ENCODE measurements at regions not wholly inside any gene's neighbourhood (a gene's known extent, or its start where the extent isn't known, plus 50 kb on each side); places are given as distances from the start of the nearest gene placed in this dataset.
A peak's percentile ranks its signal among the peaks of the same experiment; 100 is the strongest.

DNA sequence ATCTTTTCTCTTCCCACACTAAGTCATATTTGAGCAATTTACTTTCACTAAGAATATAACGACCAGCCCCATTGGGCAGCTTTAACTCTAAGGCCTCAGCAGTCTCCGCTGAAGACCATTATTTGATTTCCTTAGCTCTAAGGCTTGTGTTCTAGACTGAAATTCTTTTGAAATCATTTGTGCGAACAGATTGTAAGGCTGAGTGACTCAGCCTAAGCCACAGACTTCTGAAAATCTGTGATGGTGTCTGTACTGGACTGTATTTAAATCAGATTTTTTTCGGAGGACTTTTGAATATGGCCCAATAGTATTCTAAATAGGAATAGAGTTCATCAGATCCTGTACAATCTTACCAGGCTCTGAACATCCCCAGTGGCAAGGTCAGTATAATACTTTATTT, 150.3 kb upstream of the TECRL start:
- TF ChIP-seq, protein P1, sequence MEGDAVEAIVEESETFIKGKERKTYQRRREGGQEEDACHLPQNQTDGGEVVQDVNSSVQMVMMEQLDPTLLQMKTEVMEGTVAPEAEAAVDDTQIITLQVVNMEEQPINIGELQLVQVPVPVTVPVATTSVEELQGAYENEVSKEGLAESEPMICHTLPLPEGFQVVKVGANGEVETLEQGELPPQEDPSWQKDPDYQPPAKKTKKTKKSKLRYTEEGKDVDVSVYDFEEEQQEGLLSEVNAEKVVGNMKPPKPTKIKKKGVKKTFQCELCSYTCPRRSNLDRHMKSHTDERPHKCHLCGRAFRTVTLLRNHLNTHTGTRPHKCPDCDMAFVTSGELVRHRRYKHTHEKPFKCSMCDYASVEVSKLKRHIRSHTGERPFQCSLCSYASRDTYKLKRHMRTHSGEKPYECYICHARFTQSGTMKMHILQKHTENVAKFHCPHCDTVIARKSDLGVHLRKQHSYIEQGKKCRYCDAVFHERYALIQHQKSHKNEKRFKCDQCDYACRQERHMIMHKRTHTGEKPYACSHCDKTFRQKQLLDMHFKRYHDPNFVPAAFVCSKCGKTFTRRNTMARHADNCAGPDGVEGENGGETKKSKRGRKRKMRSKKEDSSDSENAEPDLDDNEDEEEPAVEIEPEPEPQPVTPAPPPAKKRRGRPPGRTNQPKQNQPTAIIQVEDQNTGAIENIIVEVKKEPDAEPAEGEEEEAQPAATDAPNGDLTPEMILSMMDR (IDR thresholded peaks at IDR 0.05; ENCODE audit: low read depth, low read length), result no peak
- DNase-seq (ENCODE audit: extremely low read depth, low read depth), result no peak

DNA sequence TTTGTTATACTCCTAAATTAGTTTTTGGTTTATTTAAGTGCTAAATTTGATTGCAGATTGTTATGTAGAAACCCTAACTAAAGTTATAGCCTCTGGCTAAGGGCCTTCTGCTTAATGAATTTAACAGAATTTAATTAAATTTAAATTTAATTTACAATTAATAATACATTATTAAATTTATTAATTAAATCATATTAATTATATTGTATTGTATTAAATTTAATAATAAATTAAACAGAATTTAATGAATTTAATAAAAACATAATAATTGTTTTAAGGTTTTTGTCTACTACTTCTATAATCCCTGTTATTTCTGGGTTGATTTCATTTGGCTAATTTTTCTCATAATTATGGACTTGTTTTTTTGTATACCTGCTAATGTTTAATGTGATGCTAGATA, 141.9 kb upstream of the TECRL start:
- DNase-seq (ENCODE audit: extremely low read depth, low read depth), result no peak
- TF ChIP-seq, protein P1 (IDR thresholded peaks at IDR 0.05; ENCODE audit: low read depth, low read length), result no peak

DNA sequence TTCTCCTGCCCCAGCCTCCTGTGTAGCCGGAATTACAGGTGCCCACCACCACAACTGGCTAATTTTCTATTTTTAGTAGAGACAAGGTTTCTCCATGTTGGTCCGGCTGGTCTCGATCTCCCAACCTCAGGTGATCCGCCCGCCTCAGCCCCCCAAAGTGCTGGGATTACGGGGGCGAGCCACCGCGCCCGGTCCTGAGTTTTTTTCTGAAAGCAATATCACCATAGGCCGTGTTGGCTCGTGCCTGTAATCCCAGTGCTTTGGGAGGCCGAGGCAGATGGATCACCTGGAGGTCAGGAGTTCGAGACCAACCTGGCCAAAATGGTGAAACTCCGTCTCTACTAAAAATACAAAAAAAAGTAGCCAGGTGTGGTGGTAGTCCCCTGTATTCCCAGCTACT, 136.3 kb upstream of the TECRL start:
- DNase-seq (ENCODE audit: extremely low read depth, low read depth), result no peak
- TF ChIP-seq, protein P1 (IDR thresholded peaks at IDR 0.05; ENCODE audit: low read depth, low read length), result no peak

DNA sequence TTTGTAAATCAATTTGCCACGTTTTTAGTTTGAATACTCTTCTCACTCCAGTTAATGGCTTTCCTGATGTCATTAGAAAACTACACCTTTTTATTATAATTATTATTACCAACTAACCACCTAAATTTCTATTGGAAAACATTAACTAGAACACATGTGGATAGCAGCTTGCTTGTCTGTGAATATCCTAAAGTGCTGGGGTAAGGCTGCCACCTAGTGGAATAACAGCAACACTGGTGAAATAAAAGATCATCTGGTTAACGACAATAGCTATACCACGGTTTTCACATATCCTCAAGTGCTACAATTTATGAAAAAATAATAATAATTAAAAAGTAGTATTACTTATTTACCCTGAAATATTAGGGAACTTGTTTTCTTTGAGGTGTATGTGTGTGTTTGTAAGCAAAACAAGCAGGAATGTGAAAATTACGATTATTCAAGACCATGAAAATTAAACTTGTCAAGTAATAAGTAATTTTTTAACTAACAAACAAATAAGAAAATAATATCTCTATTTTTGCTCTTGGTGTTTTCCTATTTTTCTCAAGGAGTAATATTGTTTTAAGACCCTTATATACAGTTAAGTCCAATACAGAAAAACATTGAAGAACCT, 130.1 kb upstream of the TECRL start:
- peak; percentile 16 for DNase-seq (ENCODE audit: extremely low read depth, low read depth)
- TF ChIP-seq, protein P1 (IDR thresholded peaks at IDR 0.05; ENCODE audit: low read depth, low read length), result peak; percentile 81

DNA sequence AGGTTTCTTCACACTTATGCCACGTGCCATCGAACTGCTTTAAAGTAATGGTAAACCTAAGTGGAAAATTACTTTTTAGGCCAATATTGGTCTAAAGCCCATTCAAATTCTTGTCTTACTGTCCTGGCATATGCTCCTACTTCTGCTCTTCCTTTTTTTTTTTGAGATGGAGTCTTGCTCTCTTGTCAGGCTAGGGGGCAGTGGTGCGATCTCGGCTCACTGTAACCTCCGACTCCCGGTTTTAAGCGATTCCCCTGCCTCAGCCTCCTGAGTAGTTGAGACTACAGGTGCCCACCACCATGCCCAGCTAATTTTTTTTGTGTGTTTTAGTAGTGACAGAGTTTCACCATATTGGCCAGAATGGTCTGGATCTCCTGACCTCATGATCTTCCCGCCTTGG, 129.0 kb upstream of the TECRL start:
- DNase-seq (ENCODE audit: extremely low read depth, low read depth), result no peak

DNA sequence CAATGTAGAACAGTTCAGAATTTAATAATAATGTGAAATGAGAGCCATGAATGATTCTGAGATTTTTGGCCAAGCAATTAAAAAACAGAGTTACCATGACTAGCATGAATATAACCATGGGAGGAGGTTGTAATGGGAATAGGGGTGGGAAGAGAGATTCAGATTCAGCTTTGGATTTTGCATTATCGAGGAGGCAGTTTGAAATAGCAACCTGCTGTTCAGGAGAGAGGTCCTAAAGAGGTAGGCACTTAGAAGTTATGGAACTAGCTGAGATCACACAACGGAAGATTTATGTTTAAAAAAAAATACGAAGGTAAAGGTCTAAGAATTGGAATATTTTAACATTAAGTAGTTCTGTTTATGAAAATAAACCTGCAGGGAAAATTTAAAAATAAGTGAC, 124.4 kb upstream of the TECRL start:
- DNase-seq (ENCODE audit: extremely low read depth, low read depth), result no peak
- TF ChIP-seq, protein P1 (IDR thresholded peaks at IDR 0.05; ENCODE audit: low read depth, low read length), result no peak

More for the DNA sequence above, 129.0 kb upstream of the TECRL start:
- TF ChIP-seq, protein P1 (IDR thresholded peaks at IDR 0.05; ENCODE audit: low read depth, low read length), result no peak

DNA sequence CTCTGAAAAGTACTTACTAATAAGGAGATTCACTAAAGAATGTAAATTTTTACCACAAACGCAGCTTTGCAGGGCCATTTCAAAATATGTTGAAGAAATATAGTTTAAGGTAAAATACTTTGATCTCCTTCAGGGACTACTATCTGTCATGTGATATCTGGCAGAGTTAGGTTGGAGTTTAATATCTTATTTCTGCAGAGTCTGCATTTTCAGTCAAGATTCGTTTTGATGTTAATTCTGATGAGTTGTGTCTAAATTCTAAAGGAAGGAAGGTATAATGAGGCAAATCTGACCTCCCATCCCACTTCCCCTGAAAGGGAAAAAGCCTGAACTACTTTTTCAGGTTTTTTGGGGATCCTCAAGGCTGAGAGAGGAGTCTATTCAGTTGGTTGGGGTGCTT, 123.9 kb upstream of the TECRL start:
- no peak for DNase-seq (ENCODE audit: extremely low read depth, low read depth)
- TF ChIP-seq, protein P1 (IDR thresholded peaks at IDR 0.05; ENCODE audit: low read depth, low read length), result no peak
